Uterus (tissue), 2 donors: ENCODE measurements at regions not wholly inside any gene's neighbourhood (a gene's known extent, or its start where the extent isn't known, plus 50 kb on each side); places are given as distances from the start of the nearest gene placed in this dataset.

Experiments
- POLR2A ChIP-seq, 2 donors: fragments of 450-650 bp; IDR thresholded peaks; one replicate each; pipeline ENCODE4 v1.6.1; 2016; ENCODE audit warnings: antibody characterized with exemption in 2 of 2, mild to moderate bottlenecking in 1 of 2, moderate library complexity in 1 of 2
- TF ChIP-seq, protein P1 (sequence below), 4 experiments: fragments of 200-600 bp in 2 of 4; fragments of 450-650 bp in 2 of 4; sonication (generic) in 2 of 4; IDR thresholded peaks; one replicate each; pipeline ENCODE4 v1.5.1; 2016 to 2019; ENCODE audit warnings: antibody characterized with exemption in 4 of 4, mild to moderate bottlenecking in 2 of 4, moderate library complexity in 1 of 4

DNA sequence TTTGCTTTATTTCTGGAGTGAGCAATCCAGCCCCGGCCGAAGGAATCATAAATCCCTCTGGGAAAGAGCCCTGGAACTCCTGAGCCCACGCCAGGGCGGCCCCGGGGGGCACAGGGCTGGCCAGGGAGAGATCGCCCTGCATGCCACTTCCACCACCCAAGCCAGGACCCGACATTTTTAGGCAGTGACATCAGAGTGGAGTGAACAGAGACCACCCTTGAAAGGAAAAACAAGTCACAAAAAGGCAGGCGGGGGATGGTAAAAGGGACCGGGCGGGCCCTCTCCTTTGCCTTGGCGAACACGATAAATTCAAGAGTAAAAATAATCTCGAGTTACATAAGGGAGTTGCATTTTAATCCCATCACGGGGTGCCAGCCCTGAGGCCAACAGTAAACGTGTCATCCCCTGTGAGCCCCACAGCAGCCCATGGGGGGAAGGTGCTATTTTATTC, 284.1 kb downstream of the C16orf95 start:
- TF ChIP-seq, protein P1, sequence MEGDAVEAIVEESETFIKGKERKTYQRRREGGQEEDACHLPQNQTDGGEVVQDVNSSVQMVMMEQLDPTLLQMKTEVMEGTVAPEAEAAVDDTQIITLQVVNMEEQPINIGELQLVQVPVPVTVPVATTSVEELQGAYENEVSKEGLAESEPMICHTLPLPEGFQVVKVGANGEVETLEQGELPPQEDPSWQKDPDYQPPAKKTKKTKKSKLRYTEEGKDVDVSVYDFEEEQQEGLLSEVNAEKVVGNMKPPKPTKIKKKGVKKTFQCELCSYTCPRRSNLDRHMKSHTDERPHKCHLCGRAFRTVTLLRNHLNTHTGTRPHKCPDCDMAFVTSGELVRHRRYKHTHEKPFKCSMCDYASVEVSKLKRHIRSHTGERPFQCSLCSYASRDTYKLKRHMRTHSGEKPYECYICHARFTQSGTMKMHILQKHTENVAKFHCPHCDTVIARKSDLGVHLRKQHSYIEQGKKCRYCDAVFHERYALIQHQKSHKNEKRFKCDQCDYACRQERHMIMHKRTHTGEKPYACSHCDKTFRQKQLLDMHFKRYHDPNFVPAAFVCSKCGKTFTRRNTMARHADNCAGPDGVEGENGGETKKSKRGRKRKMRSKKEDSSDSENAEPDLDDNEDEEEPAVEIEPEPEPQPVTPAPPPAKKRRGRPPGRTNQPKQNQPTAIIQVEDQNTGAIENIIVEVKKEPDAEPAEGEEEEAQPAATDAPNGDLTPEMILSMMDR (IDR thresholded peaks at IDR 0.05), result no peak
- TF ChIP-seq POLR2A (IDR thresholded peaks at IDR 0.05), result no peak
